ENCODE measurements at regions not wholly inside any gene's neighbourhood (a gene's known extent, or its start where the extent isn't known, plus 50 kb on each side); places are given as distances from the start of the nearest gene placed in this dataset.
"Not testable (repeated sequence)": the region's sequence is repeated elsewhere in the genome, so short reads cannot be mapped to it uniquely, and the experiment has no call there.

GRCh38 chr17:71437166-71437565 lies 683.7 kb upstream of the SOX9 start:
- DNase-seq (ENCODE audit: extremely low read depth, low read depth): no peak

GRCh38 chr17:71438631-71439146 lies 682.1 kb upstream of the SOX9 start:
- peak; percentile 78 for DNase-seq (ENCODE audit: extremely low read depth, low read depth)

GRCh38 chr17:71440513-71440912 lies 680.3 kb upstream of the SOX9 start:
- no peak for DNase-seq (ENCODE audit: extremely low read depth, low read depth)

GRCh38 chr17:71441098-71441497 lies 679.7 kb upstream of the SOX9 start:
- peak; percentile 37 for DNase-seq (ENCODE audit: extremely low read depth, low read depth)

- no peak for DNase-seq (ENCODE audit: extremely low read depth, low read depth)
Measured at GRCh38 chr17:71444078-71444477, 676.7 kb upstream of the SOX9 start.

- DNase-seq (ENCODE audit: extremely low read depth, low read depth): no peak
Measured at GRCh38 chr17:71446645-71447437, 674.0 kb upstream of the SOX9 start.

- DNase-seq (ENCODE audit: extremely low read depth, low read depth): no peak
Measured at GRCh38 chr17:71447644-71448043, 673.2 kb upstream of the SOX9 start.

- DNase-seq (ENCODE audit: extremely low read depth, low read depth): not testable (repeated sequence)
Measured at GRCh38 chr17:71450657-71451056, 670.2 kb upstream of the SOX9 start.

GRCh38 chr17:71453876-71454422 lies 666.9 kb upstream of the SOX9 start:
- DNase-seq (ENCODE audit: extremely low read depth, low read depth): no peak

GRCh38 chr17:71455219-71455618 lies 665.6 kb upstream of the SOX9 start:
- no peak for DNase-seq (ENCODE audit: extremely low read depth, low read depth)

GRCh38 chr17:71458322-71458721 lies 662.5 kb upstream of the SOX9 start:
- no peak for DNase-seq (ENCODE audit: extremely low read depth, low read depth)

- DNase-seq (ENCODE audit: extremely low read depth, low read depth): no peak
Measured at GRCh38 chr17:71460943-71461342, 659.9 kb upstream of the SOX9 start.

GRCh38 chr17:71461498-71462169 lies 659.2 kb upstream of the SOX9 start:
- DNase-seq (ENCODE audit: extremely low read depth, low read depth): no peak

- no peak for DNase-seq (ENCODE audit: extremely low read depth, low read depth)
Measured at GRCh38 chr17:71464241-71464640, 656.6 kb upstream of the SOX9 start.

- no peak for DNase-seq (ENCODE audit: extremely low read depth, low read depth)
Measured at GRCh38 chr17:71464751-71465150, 656.1 kb upstream of the SOX9 start.

GRCh38 chr17:71467719-71468118 lies 653.1 kb upstream of the SOX9 start:
- no peak for DNase-seq (ENCODE audit: extremely low read depth, low read depth)

- no peak for DNase-seq (ENCODE audit: extremely low read depth, low read depth)
Measured at GRCh38 chr17:71470062-71470461, 650.8 kb upstream of the SOX9 start.

- DNase-seq (ENCODE audit: extremely low read depth, low read depth): peak; percentile 56
Measured at GRCh38 chr17:71472809-71473789, 647.7 kb upstream of the SOX9 start.

GRCh38 chr17:71477356-71477755 lies 643.5 kb upstream of the SOX9 start:
- no peak for DNase-seq (ENCODE audit: extremely low read depth, low read depth)

GRCh38 chr17:71480099-71480498 lies 640.7 kb upstream of the SOX9 start:
- DNase-seq (ENCODE audit: extremely low read depth, low read depth): no peak

GRCh38 chr17:71482625-71483024 lies 638.2 kb upstream of the SOX9 start:
- DNase-seq (ENCODE audit: extremely low read depth, low read depth): no peak
